SH-SY5Y (cell line): ENCODE measurements at regions not wholly inside any gene's neighbourhood (a gene's known extent, or its start where the extent isn't known, plus 50 kb on each side); places are given as distances from the start of the nearest gene placed in this dataset.

ENCODE experiments used
- GATA2 ChIP-seq: IDR thresholded peaks from 2 replicates; pipeline ENCODE4 v1.6.1; 2011; ENCODE audit warnings: mild to moderate bottlenecking, low read depth, low read length
- GATA3 ChIP-seq: IDR thresholded peaks from 2 replicates; pipeline ENCODE4 v1.6.1; 2011; ENCODE audit warnings: low read depth, mild to moderate bottlenecking, low read length, moderate library complexity

DNA sequence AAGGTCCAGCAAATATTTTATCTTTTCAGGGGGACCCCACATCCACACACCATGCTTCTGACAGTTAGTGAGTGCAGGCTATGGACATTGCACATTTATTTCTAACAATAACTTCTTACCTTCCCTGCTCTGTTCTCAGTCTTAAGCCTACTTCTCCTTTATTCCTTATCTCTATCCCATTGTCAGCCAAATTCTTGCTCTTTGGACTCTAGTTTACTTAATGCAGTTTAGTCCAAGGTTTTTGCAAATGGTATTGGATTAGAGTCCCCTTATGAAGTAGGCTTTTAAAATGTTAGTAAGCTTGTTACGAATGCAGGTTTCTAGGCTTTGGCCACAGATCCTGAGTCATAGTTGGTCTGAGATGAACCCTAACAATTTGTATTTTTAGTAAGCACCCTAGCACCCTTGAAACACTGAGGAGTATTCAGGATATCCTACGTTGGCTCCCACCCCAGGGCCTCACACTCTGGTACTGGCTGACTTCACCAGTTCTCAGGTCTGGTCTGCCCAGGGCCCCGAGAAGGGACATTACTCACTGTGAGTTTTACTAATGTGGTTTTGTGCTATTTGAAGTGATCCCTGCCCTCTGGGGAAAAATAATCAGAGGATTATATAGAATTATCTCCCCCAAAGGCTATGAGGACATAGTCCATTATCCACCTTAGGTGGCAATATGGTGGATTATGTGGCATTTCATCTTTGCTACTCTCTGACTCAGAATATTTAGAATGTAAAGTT lies 239.5 kb downstream of the TGFB2 start:
- TF ChIP-seq GATA3 (no peak), GATA2 (no peak)

DNA sequence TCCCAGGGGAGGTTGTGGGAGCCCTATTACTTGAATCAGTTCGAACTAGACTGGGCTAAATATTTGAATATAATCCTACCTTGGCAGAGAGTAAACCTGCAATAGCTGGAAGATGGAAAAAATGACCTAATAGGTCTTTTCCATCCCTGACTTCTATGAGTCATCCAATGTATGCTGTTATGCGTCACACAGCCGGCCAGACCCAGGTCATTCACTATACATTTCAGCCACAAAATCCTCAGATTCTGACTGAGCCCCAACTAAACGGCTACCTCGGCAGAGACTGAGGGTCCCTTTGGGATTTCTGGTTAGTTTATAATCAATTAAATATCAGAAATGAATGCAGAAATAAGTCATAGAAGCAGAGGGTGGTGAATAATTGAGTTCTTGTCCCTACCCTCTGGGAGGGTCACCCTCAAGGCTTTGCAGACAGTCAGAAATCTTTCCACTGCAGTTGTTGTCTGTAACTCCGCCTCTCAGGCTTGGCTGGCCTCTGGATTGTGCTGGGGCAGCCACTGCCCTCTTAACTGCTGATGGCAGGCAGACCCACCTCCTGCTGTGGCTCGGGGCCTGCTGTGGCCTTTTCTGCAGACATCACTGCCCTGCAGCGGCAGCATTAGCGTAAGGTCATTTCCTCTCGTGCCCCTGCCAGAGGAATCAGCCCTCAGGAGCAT lies 240.5 kb downstream of the TGFB2 start:
- TF ChIP-seq GATA3, result no peak
- no peak for TF ChIP-seq GATA2

DNA sequence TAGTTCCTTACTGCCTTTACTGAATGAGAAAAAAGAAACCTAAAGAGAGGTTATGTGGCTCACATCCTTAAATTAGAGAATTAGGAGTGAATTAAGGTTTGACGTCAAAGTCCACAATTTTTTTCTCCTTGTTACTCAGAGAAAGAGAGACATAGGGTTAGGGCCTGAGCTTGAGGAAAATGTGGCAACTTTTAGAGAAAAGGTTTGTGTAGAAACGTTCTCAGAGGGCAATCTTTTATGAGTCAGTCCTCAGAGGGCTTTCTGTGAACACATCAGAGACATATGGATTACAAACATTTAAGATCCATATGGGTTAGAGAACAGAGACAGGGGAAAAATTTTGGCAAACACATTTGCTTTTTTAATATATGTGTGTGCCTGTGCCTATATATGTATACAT lies 242.8 kb downstream of the TGFB2 start:
- TF ChIP-seq GATA3, result no peak
- TF ChIP-seq GATA2, result no peak

DNA sequence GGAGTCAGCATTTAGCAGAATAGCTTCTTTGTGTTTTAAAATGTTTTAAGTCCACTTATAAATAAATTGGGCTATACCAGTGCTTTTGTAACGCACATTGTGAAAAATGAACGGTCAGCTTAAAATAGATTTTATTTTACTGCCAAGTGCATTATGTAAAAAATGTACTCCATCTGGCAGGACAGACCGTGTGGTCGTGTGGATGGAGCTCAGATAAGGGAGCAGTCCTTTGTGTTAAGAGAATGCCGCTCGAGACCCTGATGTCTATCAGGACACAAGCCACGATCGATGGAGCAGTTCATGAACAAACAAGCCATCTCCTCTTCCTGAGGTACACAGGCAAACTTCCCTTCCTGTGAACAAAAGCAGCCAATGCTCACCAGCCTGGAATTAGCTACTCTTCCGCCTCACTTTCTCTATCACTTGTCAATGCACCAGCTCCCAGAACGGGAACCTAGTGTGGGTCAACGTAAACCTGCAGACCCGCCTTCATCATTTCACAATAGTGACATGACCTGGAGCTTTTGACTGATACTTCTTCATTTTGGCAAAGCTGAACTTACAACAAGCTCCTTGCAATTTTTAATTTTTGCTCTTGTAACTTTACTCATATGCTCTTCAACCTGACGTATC lies 243.5 kb downstream of the TGFB2 start:
- TF ChIP-seq GATA3 (no peak), GATA2 (peak; percentile 27; the same call in 1 of the 2 replicates)

DNA sequence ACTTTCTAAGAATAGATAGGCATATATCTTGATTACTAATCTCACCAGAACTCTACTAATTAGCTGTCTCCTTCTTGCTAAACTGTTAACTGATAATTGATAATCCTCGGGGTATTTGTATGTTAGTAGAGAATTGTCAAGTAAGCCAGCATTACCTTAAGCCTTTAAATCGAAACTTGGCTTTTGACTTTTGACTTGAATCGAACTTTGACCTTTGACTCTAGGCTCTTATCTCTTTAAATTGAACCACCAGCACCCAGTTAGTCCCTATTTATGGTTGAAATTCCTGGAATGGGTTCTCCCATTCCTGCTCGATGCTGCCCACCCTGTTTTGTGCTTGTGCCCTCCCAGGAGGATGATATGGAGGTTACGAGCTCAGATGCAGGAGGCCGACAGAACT lies 244.4 kb downstream of the TGFB2 start:
- TF ChIP-seq GATA2 (no peak), GATA3 (no peak)

DNA sequence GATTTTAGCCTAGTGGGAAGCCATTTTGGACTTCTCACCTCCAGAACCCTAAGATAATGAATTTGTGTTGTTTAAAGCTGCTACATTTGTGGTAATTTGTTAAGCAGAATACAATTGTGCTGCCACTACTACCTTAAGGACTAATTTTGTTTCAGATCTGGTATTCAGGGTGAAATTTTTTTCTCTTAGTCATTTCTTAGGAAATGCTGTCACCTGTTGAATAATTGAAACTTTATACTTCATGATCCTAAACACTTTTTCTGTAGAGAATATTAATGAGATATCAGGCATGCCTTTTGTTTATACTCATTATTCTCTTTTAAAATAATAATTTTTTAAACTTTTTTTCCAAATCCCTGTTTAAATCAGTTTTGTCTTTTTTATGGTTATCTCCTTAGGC lies 246.8 kb downstream of the TGFB2 start:
- TF ChIP-seq GATA2 (no peak), GATA3 (no peak)

DNA sequence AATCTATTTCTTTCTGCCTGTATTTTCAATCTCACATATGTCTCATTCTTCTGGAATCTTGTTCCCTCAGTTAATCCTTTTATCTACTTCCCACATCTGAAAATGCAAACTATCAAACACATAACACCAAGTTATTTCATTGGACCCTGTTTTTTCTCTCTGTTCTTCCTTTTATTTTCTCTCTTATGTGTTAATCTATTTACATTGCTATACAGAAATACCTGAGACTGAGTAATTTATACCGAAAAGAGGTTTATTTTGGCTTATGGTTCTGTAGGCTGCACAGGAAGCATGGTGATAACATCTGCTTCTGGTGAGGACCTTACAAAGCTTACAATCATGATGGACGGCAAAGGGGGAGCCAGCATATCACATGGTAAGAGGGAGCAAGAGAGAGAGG lies 247.6 kb downstream of the TGFB2 start:
- TF ChIP-seq GATA3 (no peak), GATA2 (no peak)

DNA sequence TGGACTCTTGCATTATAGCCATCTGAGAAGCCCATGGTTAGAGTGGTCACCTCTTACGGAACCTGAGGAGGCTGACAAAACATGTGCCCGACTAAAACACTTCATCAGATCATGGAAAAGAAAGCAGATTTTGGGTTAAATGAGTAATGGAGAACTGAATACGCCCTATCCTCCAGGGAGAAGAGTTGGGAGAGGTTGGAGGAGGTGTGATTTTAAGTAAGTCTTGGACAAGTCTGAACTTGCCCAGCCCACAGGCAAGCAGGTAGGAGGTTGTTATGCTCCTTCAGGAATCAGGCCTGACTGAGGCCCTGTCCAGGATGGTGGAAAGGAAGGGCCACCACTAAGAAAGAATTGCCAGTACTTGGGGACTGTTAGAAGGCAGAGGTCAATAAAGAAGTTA lies 255.8 kb downstream of the TGFB2 start:
- TF ChIP-seq GATA2 (no peak), GATA3 (no peak)

DNA sequence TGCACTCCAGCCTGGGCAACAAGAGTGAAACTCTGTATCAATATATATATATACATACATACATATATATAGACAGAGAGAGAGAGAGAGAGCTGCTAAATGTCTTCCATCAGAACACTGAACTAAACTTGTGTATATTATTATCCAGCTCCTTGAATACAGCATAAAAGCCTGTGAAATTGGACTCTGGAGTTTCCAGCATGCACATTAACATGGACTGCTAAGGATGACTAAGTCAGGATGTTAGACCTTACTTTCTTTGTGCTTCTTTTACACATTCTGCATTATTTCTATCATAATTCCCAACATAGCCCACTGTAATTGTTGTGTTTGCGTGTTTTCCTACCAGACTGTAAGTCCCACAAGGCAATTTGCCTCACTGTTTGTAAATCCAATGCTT lies 259.1 kb downstream of the TGFB2 start:
- TF ChIP-seq GATA3, result no peak
- TF ChIP-seq GATA2, result no peak

DNA sequence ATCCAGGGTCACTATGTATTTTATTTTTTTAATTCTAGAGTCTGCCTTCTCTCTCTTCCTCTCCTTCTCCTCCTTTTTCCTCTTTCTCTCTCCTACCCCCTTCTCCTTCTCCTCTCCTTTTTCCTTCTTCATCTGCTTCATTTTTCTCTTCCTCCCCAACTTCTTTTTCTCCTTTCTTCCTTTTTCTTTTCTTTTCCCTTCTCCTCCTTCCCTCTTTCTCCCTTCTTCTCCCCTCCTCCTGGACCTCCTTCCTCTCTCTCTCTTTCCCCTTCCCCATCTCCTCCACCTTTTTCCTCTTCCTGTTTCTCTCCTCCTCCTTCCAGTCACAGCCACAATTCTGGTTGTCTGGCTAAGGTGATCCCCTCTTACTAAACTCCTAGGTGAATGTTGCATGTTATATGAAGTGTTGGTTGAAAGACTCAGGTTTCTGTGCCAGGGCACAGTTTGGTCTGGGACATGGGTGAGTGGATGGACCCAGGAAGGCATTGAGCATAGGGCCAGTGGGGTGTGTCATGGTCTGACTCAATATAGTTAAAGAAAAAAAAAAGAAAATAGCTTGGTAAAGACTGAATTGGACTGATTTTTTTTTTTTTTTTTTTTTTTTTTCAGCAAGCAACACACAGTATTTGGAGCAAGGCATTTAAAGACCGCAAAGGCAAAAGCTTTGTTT lies 266.9 kb downstream of the TGFB2 start:
- TF ChIP-seq GATA2 (no peak), GATA3 (no peak)

DNA sequence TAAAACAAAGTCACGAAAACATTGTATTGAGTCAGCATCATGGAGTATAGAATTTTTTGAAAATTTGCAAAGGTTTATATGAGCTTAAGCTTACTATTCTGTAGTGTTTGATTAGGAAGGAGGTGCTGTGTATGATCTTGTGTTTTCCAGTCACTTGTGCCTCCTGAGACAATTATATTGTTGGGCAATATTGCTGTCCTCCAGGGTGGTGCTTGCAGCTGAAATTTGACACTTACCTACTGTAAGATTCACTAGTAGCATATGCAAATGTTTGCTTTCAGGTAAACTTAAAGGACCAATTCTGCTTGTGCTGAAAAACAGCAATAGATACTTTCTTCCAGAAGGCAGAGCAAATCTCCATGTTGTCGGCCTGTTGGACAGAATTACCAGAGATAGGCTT lies 268.0 kb downstream of the TGFB2 start:
- TF ChIP-seq GATA2, result no peak
- TF ChIP-seq GATA3, result no peak

DNA sequence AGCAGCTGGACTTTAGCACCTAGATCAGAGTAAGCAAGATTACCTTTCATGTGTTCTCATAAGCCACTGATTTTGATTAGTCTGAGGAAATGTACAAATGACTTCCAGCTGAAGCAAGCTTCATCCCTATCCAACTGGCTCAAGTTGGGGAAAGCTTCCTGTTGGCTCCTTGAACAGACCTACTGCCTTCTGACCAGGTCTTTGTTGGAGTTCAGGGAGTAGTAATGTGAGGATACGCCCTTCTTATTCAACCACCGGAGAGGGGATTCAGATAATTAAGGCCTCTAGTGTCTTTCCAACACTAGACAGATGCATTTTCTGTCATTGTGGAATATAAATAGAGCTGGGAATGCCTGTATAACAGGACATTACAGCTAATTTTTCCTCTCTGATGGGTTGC lies 268.9 kb downstream of the TGFB2 start:
- no peak for TF ChIP-seq GATA3
- no peak for TF ChIP-seq GATA2

DNA sequence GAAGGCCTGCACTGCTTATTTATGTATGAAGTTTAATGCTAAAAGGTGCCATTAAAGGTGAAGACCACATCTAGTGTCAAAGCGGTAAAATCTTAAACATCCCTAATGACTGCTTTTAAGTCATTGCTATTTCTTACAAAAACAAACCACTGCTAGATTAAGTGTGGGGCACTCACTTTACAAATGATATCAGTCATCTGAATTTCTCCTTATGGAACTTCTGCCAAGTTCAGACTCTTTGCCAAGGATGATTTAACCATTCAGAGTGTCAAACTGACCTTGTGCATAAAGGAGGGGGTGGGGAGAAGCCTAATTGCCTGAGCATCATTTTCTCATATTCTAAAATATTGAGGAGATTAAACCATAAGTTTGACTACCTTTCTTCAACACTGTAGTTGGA lies 271.5 kb downstream of the TGFB2 start:
- TF ChIP-seq GATA3, result no peak
- no peak for TF ChIP-seq GATA2

DNA sequence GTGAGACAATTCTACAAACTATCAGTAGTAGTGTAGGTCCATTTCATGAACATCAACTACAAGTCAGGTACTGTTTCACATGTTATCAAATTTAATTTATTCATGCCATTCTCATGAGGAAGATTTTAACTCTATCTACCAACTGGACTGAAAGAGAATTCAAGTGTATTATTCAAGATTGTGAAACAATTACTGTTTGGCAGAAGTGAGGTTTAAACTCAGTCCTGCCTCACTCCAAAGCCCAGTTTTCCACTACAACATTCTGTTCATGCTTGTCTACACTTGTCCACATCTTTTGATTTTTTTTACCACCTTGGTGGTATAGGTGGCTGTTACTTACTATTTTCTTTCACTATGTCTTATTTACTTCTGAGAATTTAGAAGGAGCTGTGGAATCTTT lies 272.9 kb downstream of the TGFB2 start:
- TF ChIP-seq GATA2 (no peak), GATA3 (no peak)

DNA sequence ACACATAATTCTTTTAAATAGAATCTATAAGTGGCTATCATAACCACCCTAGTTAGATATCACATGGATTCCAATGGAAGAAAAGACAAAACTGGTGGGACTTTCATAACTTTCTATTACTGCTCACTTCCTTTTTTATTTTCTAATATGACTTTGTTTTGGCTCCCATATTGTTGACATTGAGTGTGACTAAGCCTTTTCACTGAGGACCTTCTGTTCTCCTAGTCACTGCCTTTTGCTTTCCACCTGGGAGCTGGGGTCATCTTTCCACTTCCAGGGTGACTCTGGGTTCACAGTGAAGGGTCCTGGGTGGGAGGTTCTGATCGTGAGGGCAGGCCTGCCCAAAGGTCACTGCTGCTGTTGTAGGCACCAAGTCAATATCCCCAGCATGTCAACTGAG lies 275.8 kb downstream of the TGFB2 start:
- TF ChIP-seq GATA3 (no peak), GATA2 (no peak)
